Type B pancreatic cell (in vitro differentiated cells): ENCODE measurements at regions not wholly inside any gene's neighbourhood (a gene's known extent, or its start where the extent isn't known, plus 50 kb on each side); places are given as distances from the start of the nearest gene placed in this dataset.

Experiments
- DNase-seq: peaks from one replicate; pipeline ENCODE4 v3.0.0; 2021; ENCODE audit warnings: mixed read lengths; ENCODE audit not compliant: unreplicated experiment; ENCODE audit errors: extremely low spot score
- H3K27ac Mint-ChIP-seq: 2 replicates; pipeline ENCODE4 v1.8.0; 2021; ENCODE audit warnings: mild to moderate bottlenecking, mixed read lengths
- H3K27me3 Mint-ChIP-seq: 2 replicates; pipeline ENCODE4 v1.8.0; 2021; ENCODE audit warnings: mixed read lengths
- H3K36me3 Mint-ChIP-seq: 2 replicates; pipeline ENCODE4 v1.8.0; 2021; ENCODE audit warnings: mixed read lengths
- H3K4me1 Mint-ChIP-seq: one replicate; pipeline ENCODE4 v1.8.0; 2021; ENCODE audit warnings: mixed read lengths; ENCODE audit not compliant: unreplicated experiment
- H3K4me3 Mint-ChIP-seq: 2 replicates; pipeline ENCODE4 v1.8.0; 2021; ENCODE audit warnings: mild to moderate bottlenecking, mixed read lengths
- H3K9me3 Mint-ChIP-seq: 2 replicates; pipeline ENCODE4 v1.8.0; 2021; ENCODE audit warnings: mixed read lengths
- TF ChIP-seq, protein P1 (sequence below): fragments of 200-600 bp; sonication (generic); conservative IDR thresholded peaks from 2 replicates; pipeline ENCODE4 v1.5.0; 2021; ENCODE audit warnings: antibody characterized with exemption, mild to moderate bottlenecking

DNA sequence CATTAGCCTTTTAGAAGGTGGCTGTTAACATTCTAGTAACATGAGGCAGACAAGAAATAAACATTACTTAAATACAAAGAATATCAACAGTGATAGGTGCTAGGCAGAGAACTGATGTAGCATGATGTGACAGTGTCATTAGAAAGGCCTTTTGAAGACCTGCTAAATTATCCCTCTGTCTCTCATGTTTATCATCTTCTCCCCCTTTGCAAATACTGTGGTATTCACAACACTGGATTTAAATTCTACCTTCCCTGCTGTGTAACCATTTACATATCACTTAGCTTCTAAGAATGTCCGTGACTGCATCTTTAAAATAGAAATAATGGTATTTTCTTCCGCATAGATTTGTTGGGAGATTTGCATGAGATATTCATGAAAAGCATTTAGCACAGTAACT lies 74.4 kb upstream of the CLEC14A start:
- Mint-ChIP-seq H3K4me1 (no peaks in the 10 kb centered on the region), H3K36me3 (no peaks in the 10 kb centered on the region), H3K27me3 (no peaks in the 10 kb centered on the region), H3K27ac (no peak overlapping the region), H3K9me3 (no peaks in the 10 kb centered on the region), H3K4me3 (no peak overlapping the region)
- no peak for DNase-seq
- TF ChIP-seq, protein P1, sequence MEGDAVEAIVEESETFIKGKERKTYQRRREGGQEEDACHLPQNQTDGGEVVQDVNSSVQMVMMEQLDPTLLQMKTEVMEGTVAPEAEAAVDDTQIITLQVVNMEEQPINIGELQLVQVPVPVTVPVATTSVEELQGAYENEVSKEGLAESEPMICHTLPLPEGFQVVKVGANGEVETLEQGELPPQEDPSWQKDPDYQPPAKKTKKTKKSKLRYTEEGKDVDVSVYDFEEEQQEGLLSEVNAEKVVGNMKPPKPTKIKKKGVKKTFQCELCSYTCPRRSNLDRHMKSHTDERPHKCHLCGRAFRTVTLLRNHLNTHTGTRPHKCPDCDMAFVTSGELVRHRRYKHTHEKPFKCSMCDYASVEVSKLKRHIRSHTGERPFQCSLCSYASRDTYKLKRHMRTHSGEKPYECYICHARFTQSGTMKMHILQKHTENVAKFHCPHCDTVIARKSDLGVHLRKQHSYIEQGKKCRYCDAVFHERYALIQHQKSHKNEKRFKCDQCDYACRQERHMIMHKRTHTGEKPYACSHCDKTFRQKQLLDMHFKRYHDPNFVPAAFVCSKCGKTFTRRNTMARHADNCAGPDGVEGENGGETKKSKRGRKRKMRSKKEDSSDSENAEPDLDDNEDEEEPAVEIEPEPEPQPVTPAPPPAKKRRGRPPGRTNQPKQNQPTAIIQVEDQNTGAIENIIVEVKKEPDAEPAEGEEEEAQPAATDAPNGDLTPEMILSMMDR = no peak

DNA sequence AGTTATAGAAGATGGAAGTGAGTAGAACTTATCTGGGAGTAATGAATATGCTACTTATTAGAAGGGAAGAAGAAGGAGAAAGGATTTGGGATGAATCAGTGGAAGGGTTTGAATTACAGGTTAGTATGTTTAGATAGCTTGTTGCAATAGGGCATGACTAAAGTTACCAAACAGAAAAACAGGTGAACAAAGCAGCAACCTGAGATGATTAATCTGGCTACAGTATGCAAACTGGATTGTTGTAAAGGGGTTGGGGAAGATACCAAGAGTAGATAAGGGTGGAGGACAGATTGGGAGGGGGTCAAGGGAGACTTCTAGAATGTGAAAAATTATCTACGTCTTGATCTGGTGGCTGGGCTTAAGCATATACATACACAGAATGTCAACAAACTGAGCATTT lies 73.4 kb upstream of the CLEC14A start:
- no peak for DNase-seq
- no peaks in the 10 kb centered on the region for H3K27me3 Mint-ChIP-seq
- no peak overlapping the region for H3K27ac Mint-ChIP-seq
- no peaks in the 10 kb centered on the region for H3K4me1 Mint-ChIP-seq
- TF ChIP-seq, protein P1 = no peak
- no peak overlapping the region for H3K4me3 Mint-ChIP-seq
- no peaks in the 10 kb centered on the region for H3K36me3 Mint-ChIP-seq
- H3K9me3 Mint-ChIP-seq = no peaks in the 10 kb centered on the region

DNA sequence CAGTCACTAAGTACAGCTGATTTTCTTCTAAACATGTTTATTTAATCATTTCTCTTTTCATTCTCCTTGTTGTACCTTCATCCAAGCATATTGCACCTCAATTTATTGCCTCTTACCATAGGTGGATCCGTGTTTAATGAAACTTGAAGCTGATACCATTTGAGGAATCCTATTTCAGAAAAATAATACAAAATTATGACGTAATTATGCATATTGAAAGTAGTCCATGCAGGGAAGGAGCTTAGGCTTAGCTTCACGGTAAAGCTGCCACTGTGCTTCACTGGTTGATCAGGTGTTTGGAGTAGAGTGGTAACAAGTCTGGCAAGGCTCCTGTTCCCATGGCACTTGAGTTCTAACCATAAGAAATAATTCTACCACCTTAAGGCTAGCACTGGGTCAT lies 61.0 kb upstream of the CLEC14A start:
- DNase-seq = no peak
- H3K4me3 Mint-ChIP-seq = no peak overlapping the region
- no peaks in the 10 kb centered on the region for H3K36me3 Mint-ChIP-seq
- H3K27ac Mint-ChIP-seq = no peak overlapping the region
- no peaks in the 10 kb centered on the region for H3K9me3 Mint-ChIP-seq
- peaks cover 3% of the 10 kb centered on the region for H3K27me3 Mint-ChIP-seq
- TF ChIP-seq, protein P1 = no peak
- no peaks in the 10 kb centered on the region for H3K4me1 Mint-ChIP-seq

DNA sequence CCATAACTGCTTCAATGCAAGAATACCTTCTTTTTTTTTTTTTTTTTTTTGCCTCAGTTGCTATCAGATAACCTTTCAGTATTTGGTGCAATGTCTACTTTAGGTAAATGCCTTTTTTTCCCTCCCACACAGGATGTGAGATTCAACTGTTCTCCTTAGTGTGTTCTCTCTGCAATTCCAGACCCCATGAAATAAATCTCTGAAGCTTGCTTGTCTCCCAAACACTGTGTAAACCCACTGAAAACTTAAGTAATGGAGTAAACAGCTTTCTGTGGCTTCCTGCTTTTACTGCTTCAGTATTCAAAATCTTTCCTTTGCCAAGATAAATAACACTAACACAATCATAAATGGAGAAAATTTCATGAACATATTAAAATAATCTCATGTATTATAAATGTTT lies 55.8 kb upstream of the CLEC14A start:
- Mint-ChIP-seq H3K4me3 (no peak overlapping the region), H3K27ac (no peak overlapping the region), H3K27me3 (peaks cover 3% of the 10 kb centered on the region), H3K36me3 (no peaks in the 10 kb centered on the region), H3K4me1 (no peaks in the 10 kb centered on the region), H3K9me3 (no peaks in the 10 kb centered on the region)
- TF ChIP-seq, protein P1 = no peak
- no peak for DNase-seq

DNA sequence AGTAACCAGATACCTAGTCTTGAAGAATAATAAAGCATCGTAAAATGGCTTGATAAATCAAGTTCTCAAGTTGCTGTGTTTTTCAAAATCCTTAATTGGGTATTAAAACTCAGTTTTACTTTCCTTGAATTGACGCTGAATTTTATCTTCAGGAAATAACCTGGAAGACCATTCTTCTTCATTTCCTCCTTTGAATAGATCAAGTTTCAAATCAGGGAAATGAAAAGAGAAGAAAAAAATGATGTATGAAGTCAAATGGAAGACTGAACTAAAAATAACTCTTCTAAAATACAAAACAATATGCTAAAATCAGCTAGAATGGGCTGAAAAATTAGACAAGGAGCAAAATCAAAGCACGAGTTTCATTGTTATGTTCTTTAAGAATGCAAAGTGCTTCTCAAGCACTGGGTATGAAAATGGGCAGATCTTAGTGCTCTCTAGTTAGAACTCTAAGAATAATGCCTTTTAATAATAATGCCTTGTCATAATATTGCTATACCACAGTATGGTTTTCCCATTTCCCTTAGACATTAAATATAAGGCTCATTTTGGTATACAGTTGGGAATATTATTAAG lies 54.6 kb upstream of the CLEC14A start:
- Mint-ChIP-seq H3K27me3 (peaks cover 3% of the 10 kb centered on the region), H3K36me3 (no peaks in the 10 kb centered on the region), H3K4me3 (no peak overlapping the region), H3K27ac (no peak overlapping the region), H3K9me3 (no peaks in the 10 kb centered on the region), H3K4me1 (no peaks in the 10 kb centered on the region)
- TF ChIP-seq, protein P1 = no peak
- DNase-seq = no peak
